ENCODE measurements at regions not wholly inside any gene's neighbourhood (a gene's known extent, or its start where the extent isn't known, plus 50 kb on each side); places are given as distances from the start of the nearest gene placed in this dataset.
A peak's percentile ranks its signal among the peaks of the same experiment; 100 is the strongest.
"Not testable (repeated sequence)": the region's sequence is repeated elsewhere in the genome, so short reads cannot be mapped to it uniquely, and the experiment has no call there.

- DNase-seq = no peak
Measured at GRCh38 chr13:54004026-54004699, 975.5 kb downstream of the OLFM4 start.

GRCh38 chr13:54016542-54016941, 987.9 kb downstream of the OLFM4 start:
- no peak for DNase-seq

GRCh38 chr13:54018485-54018884, 989.9 kb downstream of the OLFM4 start:
- no peak for DNase-seq

GRCh38 chr13:54029226-54029625, 1000.6 kb downstream of the OLFM4 start:
- DNase-seq = peak; percentile 7 to 25

GRCh38 chr13:54029720-54030119, 1001.1 kb downstream of the OLFM4 start:
- no peak for DNase-seq

- no peak for DNase-seq
Measured at GRCh38 chr13:54033323-54033861, 1004.8 kb downstream of the OLFM4 start.

- DNase-seq = no peak
Measured at GRCh38 chr13:54034047-54034446, 1005.4 kb downstream of the OLFM4 start.

GRCh38 chr13:54057416-54057815, 1028.8 kb downstream of the OLFM4 start:
- not testable (repeated sequence) for DNase-seq

- not testable (repeated sequence) for DNase-seq
Measured at GRCh38 chr13:54069958-54070357, 1041.3 kb downstream of the OLFM4 start.

- DNase-seq = no peak
Measured at GRCh38 chr13:54077569-54077968, 1049.0 kb downstream of the OLFM4 start.

GRCh38 chr13:54078271-54078870, 1049.8 kb downstream of the OLFM4 start:
- DNase-seq = no peak

- DNase-seq = not testable (repeated sequence)
Measured at GRCh38 chr13:54082309-54082708, 1053.7 kb downstream of the OLFM4 start.

- DNase-seq = no peak
Measured at GRCh38 chr13:54091884-54092283, 1063.3 kb downstream of the OLFM4 start.

GRCh38 chr13:54092686-54093085, 1064.1 kb downstream of the OLFM4 start:
- no peak for DNase-seq

- no peak for DNase-seq
Measured at GRCh38 chr13:54110597-54110996, 1082.0 kb downstream of the OLFM4 start.

GRCh38 chr13:54124700-54125099, 1096.1 kb downstream of the OLFM4 start:
- DNase-seq = no peak

- not testable (repeated sequence) for DNase-seq
Measured at GRCh38 chr13:54130931-54131330, 1102.3 kb downstream of the OLFM4 start.

GRCh38 chr13:54131433-54131832, 1102.8 kb downstream of the OLFM4 start:
- not testable (repeated sequence) for DNase-seq

- not testable (repeated sequence) for DNase-seq
Measured at GRCh38 chr13:54132127-54132526, 1103.5 kb downstream of the OLFM4 start.

- not testable (repeated sequence) for DNase-seq
Measured at GRCh38 chr13:54132720-54133119, 1104.1 kb downstream of the OLFM4 start.

GRCh38 chr13:54133746-54134145, 1105.1 kb downstream of the OLFM4 start:
- no peak for DNase-seq

GRCh38 chr13:54144828-54145227, 1116.2 kb downstream of the OLFM4 start:
- no peak for DNase-seq

GRCh38 chr13:54150851-54151250, 1122.2 kb downstream of the OLFM4 start:
- DNase-seq = no peak

GRCh38 chr13:54162069-54162468, 1133.5 kb downstream of the OLFM4 start:
- no peak for DNase-seq

Measured in inflammatory macrophage (primary cell).